ENCODE measurements at regions not wholly inside any gene's neighbourhood (a gene's known extent, or its start where the extent isn't known, plus 50 kb on each side); places are given as distances from the start of the nearest gene placed in this dataset.
A peak's percentile ranks its signal among the peaks of the same experiment; 100 is the strongest.

- no peaks in the 10 kb centered on the region for H3K27me3 ChIP-seq
- ATAC-seq: peak; percentile 88
- H3K4me1 ChIP-seq: peaks cover 4 to 47% (median 24%) of the 10 kb centered on the region in 3 donors
- H3K4me3 ChIP-seq: no peak overlapping the region
- H3K36me3 ChIP-seq: no peaks in the 10 kb centered on the region
- peak overlapping the region; percentile 19 to 78 (median 70) for H3K27ac ChIP-seq
- no peak for TF ChIP-seq POLR2A (IDR thresholded peaks at IDR 0.05)
- TF ChIP-seq EP300 (IDR thresholded peaks at IDR 0.05): peak; percentile 75
- peak; percentile 100 for TF ChIP-seq POLR2AphosphoS5 (IDR thresholded peaks at IDR 0.05)
- TF ChIP-seq CTCF (IDR thresholded peaks at IDR 0.05): no peak
- H3K9me3 ChIP-seq: no peaks in the 10 kb centered on the region
- WGBS, 2 donors (ENCODE audit: low coverage in 1 of 2): 3 to 21% methylated on average over 5 of the region's 7 CpGs
These were observed 140.4 kb upstream of the NAMPT start for GRCh38 chr7:106425017-106425719.

DNA sequence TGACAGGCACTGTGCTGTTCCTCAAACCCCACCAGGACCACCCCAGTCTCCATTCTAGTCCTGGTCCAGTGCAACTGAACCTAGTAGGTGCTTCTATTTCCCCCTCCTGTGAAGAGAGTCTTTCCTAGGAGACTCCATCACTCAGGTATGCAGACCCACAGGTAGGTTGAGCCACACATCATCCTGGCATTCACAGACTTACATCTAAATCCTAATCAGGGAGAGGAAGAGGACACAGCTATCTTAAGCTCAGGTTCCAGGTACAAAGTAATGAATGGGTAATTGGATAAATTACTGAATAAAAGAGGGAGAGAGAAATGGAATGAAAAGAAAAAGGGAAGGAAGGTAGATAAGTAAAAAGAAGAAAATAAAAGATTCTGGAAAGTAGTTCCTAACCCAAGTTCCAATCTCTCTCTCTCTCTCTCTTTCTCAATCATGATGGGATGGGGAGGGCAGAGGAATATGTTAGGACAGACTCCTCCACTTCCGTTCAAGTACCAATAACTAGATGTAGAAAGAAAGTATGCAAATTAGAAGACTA lies 139.8 kb upstream of the NAMPT start:
- 0 to 15% methylated on average over 1 of the region's 1 CpG for WGBS, 2 donors (ENCODE audit: low coverage in 1 of 2)
- peaks cover 4 to 52% (median 24%) of the 10 kb centered on the region in 3 donors for H3K4me1 ChIP-seq
- no peak overlapping the region for H3K4me3 ChIP-seq
- TF ChIP-seq POLR2AphosphoS5 (IDR thresholded peaks at IDR 0.05) (no peak), CTCF (IDR thresholded peaks at IDR 0.05) (no peak)
- H3K27me3 ChIP-seq: no peaks in the 10 kb centered on the region
- H3K9me3 ChIP-seq: no peaks in the 10 kb centered on the region
- ATAC-seq: no peak
- no peaks in the 10 kb centered on the region for H3K36me3 ChIP-seq
- H3K27ac ChIP-seq: peak overlapping the region in 3 of 4 donors; percentile 61 to 78 (median 75)

- WGBS, 2 donors (ENCODE audit: low coverage in 1 of 2): 72 to 83% methylated on average over 2 to 3 of the region's 5 CpGs
- ATAC-seq: no peak
- H3K4me3 ChIP-seq: no peak overlapping the region
- no peaks in the 10 kb centered on the region for H3K36me3 ChIP-seq
- no peaks in the 10 kb centered on the region for H3K9me3 ChIP-seq
- H3K27ac ChIP-seq: peak overlapping the region in 3 of 4 donors; percentile 16 to 78 (median 75)
- no peak for TF ChIP-seq POLR2AphosphoS5 (IDR thresholded peaks at IDR 0.05)
- peaks cover 4 to 55% (median 25%) of the 10 kb centered on the region in 3 donors for H3K4me1 ChIP-seq
- H3K27me3 ChIP-seq: no peaks in the 10 kb centered on the region
These were observed 139.2 kb upstream of the NAMPT start for GRCh38 chr7:106423821-106424475.

GRCh38 chr7:106423111-106423510 lies 138.3 kb upstream of the NAMPT start:
- ATAC-seq: no peak
- no peaks in the 10 kb centered on the region for H3K36me3 ChIP-seq
- no peak overlapping the region for H3K4me3 ChIP-seq
- no peaks in the 10 kb centered on the region for H3K27me3 ChIP-seq
- no peak for TF ChIP-seq CTCF (IDR thresholded peaks at IDR 0.05)
- TF ChIP-seq POLR2AphosphoS5 (IDR thresholded peaks at IDR 0.05): no peak
- TF ChIP-seq EP300 (IDR thresholded peaks at IDR 0.05): no peak
- TF ChIP-seq POLR2A (IDR thresholded peaks at IDR 0.05): no peak
- no peaks in the 10 kb centered on the region for H3K9me3 ChIP-seq
- no peak overlapping the region for H3K27ac ChIP-seq
- 69 to 90% methylated on average over 2 to 4 of the region's 5 CpGs for WGBS, 2 donors (ENCODE audit: low coverage in 1 of 2)
- peaks cover 4 to 61% (median 27%) of the 10 kb centered on the region in 3 donors for H3K4me1 ChIP-seq

DNA sequence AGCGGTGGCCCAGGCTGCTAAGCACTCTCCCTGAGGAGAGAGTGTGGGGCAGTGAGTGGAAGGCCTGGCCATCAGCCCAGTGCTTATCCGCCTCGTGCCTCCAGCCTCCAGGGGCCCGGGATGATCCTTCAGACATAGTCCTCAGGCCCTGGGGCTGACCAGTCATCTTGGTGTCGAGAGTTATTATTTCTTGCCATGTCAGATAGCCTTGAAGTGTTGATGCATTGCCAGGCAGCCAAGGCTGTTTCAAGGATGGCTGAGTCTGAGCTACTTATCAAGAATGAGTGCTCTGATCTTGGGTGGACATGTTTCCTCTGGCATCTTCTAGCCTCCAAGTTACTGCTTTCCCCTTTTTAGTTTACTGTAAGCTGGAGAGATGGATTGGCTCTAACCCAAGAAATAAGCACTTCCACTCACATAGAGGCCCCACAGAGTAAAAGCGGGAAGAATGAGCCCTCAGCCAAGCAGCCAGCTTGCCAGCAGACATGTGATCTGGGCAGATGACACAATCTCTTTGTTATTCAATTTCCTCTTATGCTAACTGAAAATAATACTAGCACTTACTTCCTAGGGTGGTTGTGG lies 136.5 kb upstream of the NAMPT start:
- WGBS, 2 donors (ENCODE audit: low coverage in 1 of 2): 0 to 8% methylated on average over 1 of the region's 6 CpGs
- TF ChIP-seq CTCF (IDR thresholded peaks at IDR 0.05) (no peak), POLR2AphosphoS5 (IDR thresholded peaks at IDR 0.05) (peak; percentile 96), POLR2A (IDR thresholded peaks at IDR 0.05) (no peak), EP300 (IDR thresholded peaks at IDR 0.05) (no peak)
- H3K36me3 ChIP-seq: no peaks in the 10 kb centered on the region
- H3K27me3 ChIP-seq: no peaks in the 10 kb centered on the region
- H3K27ac ChIP-seq: peak overlapping the region; percentile 26 to 77 (median 75)
- H3K4me1 ChIP-seq: peaks cover 4 to 66% (median 27%) of the 10 kb centered on the region in 3 donors
- H3K9me3 ChIP-seq: peaks cover 0 to 5% (median 0%) of the 10 kb centered on the region in 3 donors
- peak; percentile 42 for ATAC-seq
- no peak overlapping the region for H3K4me3 ChIP-seq
